ENCODE measurements at regions not wholly inside any gene's neighbourhood (a gene's known extent, or its start where the extent isn't known, plus 50 kb on each side); places are given as distances from the start of the nearest gene placed in this dataset.

DNA sequence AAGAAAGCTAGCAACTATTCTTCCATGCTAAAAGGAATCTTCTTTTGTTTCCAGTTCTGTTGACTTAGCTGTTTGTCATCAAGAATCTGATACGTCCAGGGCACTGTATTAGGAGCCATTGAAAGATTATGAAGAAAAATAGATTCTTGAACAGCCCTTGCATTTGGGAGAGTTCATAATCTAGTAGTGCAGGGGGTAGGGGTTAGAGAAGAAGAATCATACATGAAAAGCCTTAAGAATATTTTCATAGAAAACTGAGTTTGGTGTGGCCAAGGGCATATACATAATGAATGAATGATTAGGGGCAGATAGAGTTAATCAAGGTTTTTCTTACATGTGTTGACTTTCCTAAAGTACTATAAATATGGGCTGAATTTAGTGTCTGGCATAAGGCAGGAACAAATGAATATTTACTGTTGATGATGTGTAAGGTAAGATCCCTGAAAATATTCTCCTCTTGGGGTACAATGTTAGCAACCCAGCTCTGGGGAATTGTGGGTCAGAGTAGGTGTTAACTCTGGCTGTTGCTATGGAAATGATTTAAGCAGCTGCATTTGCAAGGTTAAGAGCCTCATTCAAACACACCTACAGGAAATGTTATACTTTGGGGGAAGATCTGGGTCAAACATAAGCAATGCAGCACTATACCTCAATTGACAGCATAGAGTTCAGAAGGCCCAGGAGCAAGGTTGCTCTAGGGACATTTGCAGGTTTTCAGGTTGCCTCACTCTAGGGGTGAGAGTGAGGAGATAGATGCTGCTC is 667.3 kb upstream of the CITED2 start:
- ATAC-seq (no peak), DNase-seq (ENCODE audit: low spot score in 2 of 2) (no peak)
- Mint-ChIP-seq H3K9me3 (no peaks in the 10 kb centered on the region), H3K27ac (no peak overlapping the region), H3K36me3 (no peaks in the 10 kb centered on the region)

DNA sequence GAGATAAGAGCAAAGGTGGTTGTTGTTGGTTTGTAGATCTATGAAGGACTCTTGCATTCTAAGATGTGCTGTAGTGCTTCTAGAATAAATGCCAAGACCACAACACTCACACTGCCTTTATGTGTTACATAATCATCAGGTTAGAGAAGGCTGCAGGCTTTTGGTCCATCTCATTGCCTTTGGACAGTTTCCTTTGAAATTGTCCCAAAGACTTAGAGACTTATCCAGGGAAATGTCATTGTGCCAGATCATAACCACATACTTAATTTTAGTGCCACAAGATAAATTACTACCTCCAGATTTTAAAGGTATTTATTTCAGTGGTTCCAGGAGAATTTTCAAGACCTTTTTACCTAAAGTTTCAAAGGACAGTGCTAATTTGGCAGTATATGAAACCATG is 666.6 kb upstream of the CITED2 start:
- no peaks in the 10 kb centered on the region for H3K36me3 Mint-ChIP-seq
- ATAC-seq: no peak
- H3K27ac Mint-ChIP-seq: no peak overlapping the region
- H3K9me3 Mint-ChIP-seq: no peaks in the 10 kb centered on the region
- DNase-seq (ENCODE audit: low spot score in 2 of 2): no peak

DNA sequence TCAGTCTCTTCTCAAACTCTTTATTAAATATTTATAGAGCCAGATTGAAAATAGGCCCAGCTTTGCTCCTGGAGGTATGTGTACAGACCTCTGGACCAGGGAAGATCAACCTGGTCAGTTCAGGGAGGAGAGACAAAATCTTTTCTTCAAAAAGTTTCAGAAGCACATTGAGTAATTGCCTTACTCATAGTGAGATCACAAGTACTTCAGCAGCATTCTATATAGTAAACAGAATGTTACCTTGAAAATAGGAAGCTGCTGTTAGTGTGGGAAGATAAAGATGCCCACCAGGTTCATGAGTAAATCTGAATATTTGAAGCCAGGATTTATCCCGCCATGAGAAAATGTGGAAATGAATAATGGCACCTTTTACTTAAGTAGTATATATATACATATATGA is 665.9 kb upstream of the CITED2 start:
- DNase-seq (ENCODE audit: low spot score in 2 of 2): no peak
- no peaks in the 10 kb centered on the region for H3K36me3 Mint-ChIP-seq
- no peak overlapping the region for H3K27ac Mint-ChIP-seq
- H3K9me3 Mint-ChIP-seq: no peaks in the 10 kb centered on the region
- no peak for ATAC-seq

- DNase-seq (ENCODE audit: low spot score in 2 of 2): no peak
- H3K36me3 Mint-ChIP-seq: no peaks in the 10 kb centered on the region
- ATAC-seq: no peak
- no peak overlapping the region for H3K27ac Mint-ChIP-seq
- H3K9me3 Mint-ChIP-seq: no peaks in the 10 kb centered on the region
Observed at GRCh38 chr6:140039364-140039763, 664.9 kb upstream of the CITED2 start.

GRCh38 chr6:140036196-140036595 is 661.7 kb upstream of the CITED2 start:
- Mint-ChIP-seq H3K9me3 (no peaks in the 10 kb centered on the region), H3K36me3 (no peaks in the 10 kb centered on the region), H3K27ac (no peak overlapping the region)
- DNase-seq (ENCODE audit: low spot score in 2 of 2) (no peak), ATAC-seq (no peak)

GRCh38 chr6:140032189-140032588 is 657.7 kb upstream of the CITED2 start:
- peaks cover 0 to 5% of the 10 kb centered on the region in 2 donors for H3K36me3 Mint-ChIP-seq
- no peaks in the 10 kb centered on the region for H3K9me3 Mint-ChIP-seq
- ATAC-seq (no peak), DNase-seq (ENCODE audit: low spot score in 2 of 2) (no peak)
- H3K27ac Mint-ChIP-seq: no peak overlapping the region

- ATAC-seq: no peak
Observed at GRCh38 chr6:140029551-140029950, 655.1 kb upstream of the CITED2 start.

GRCh38 chr6:140027219-140027618 is 652.8 kb upstream of the CITED2 start:
- Mint-ChIP-seq H3K27ac (no peak overlapping the region), H3K36me3 (peaks cover 0 to 5% of the 10 kb centered on the region in 2 donors), H3K9me3 (peaks cover 0 to 4% of the 10 kb centered on the region in 2 donors)
- ATAC-seq (no peak), DNase-seq (ENCODE audit: low spot score in 2 of 2) (no peak)

More at GRCh38 chr6:140029551-140029950, 655.1 kb upstream of the CITED2 start:
- no peak for DNase-seq (ENCODE audit: low spot score in 2 of 2)
- Mint-ChIP-seq H3K9me3 (no peaks in the 10 kb centered on the region), H3K36me3 (peaks cover 0 to 5% of the 10 kb centered on the region in 2 donors), H3K27ac (no peak overlapping the region)

GRCh38 chr6:140026546-140026945 is 652.1 kb upstream of the CITED2 start:
- H3K9me3 Mint-ChIP-seq: peaks cover 0 to 4% of the 10 kb centered on the region in 2 donors
- DNase-seq (ENCODE audit: low spot score in 2 of 2): no peak

GRCh38 chr6:140025171-140025570 is 650.7 kb upstream of the CITED2 start:
- peaks cover 9 to 14% of the 10 kb centered on the region in 2 donors for H3K36me3 Mint-ChIP-seq
- ATAC-seq (no peak), DNase-seq (ENCODE audit: low spot score in 2 of 2) (no peak)
- no peak overlapping the region for H3K27ac Mint-ChIP-seq
- peaks cover 8 to 13% of the 10 kb centered on the region in 2 donors for H3K9me3 Mint-ChIP-seq

More at GRCh38 chr6:140026546-140026945, 652.1 kb upstream of the CITED2 start:
- ATAC-seq: no peak
- no peak overlapping the region for H3K27ac Mint-ChIP-seq
- H3K36me3 Mint-ChIP-seq: peaks cover 0 to 5% of the 10 kb centered on the region in 2 donors

GRCh38 chr6:140020207-140020791 is 645.9 kb upstream of the CITED2 start:
- peaks cover 17 to 23% of the 10 kb centered on the region in 2 donors for H3K9me3 Mint-ChIP-seq
- H3K27ac Mint-ChIP-seq: no peak overlapping the region
- ATAC-seq: no peak
- peaks cover 9 to 15% of the 10 kb centered on the region in 2 donors for H3K36me3 Mint-ChIP-seq
- no peak for DNase-seq (ENCODE audit: low spot score in 2 of 2)

DNA sequence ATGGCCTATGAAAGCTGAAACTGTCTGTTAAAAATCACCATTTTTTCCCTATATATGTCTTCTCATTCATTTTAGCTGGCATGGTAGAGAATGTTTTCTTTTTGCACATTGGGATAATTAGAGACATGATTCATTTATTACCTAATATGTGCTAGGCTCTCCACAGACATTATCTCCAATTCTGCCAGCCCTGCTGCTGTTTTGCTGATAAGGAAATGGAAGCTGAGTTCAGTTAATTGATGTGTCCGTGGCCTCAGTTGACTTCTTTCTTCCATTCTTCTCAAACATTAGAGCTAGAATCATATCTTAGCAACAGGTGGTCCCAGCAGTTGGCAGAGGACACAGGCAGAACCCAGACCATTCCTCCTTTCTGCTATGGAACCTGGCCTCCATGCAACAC is 644.1 kb upstream of the CITED2 start:
- H3K36me3 Mint-ChIP-seq: peaks cover 9 to 15% of the 10 kb centered on the region in 2 donors
- no peak for DNase-seq (ENCODE audit: low spot score in 2 of 2)
- ATAC-seq: no peak
- H3K27ac Mint-ChIP-seq: no peak overlapping the region
- H3K9me3 Mint-ChIP-seq: peaks cover 17 to 23% of the 10 kb centered on the region in 2 donors

- Mint-ChIP-seq H3K36me3 (peaks cover 9 to 15% of the 10 kb centered on the region in 2 donors), H3K9me3 (peaks cover 17 to 21% of the 10 kb centered on the region in 2 donors), H3K27ac (no peak overlapping the region)
- no peak for DNase-seq (ENCODE audit: low spot score in 2 of 2)
- no peak for ATAC-seq
Observed at GRCh38 chr6:140017470-140017869, 643.0 kb upstream of the CITED2 start.

GRCh38 chr6:140012150-140012549 is 637.7 kb upstream of the CITED2 start:
- H3K36me3 Mint-ChIP-seq: no peaks in the 10 kb centered on the region
- ATAC-seq (no peak), DNase-seq (ENCODE audit: low spot score in 2 of 2) (no peak)
- no peaks in the 10 kb centered on the region for H3K9me3 Mint-ChIP-seq
- no peak overlapping the region for H3K27ac Mint-ChIP-seq

- no peak for ATAC-seq
- H3K9me3 Mint-ChIP-seq: no peaks in the 10 kb centered on the region
- no peaks in the 10 kb centered on the region for H3K36me3 Mint-ChIP-seq
- no peak overlapping the region for H3K27ac Mint-ChIP-seq
- DNase-seq (ENCODE audit: low spot score in 2 of 2): no peak
Observed at GRCh38 chr6:140011537-140011936, 637.1 kb upstream of the CITED2 start.

GRCh38 chr6:140009286-140009685 is 634.8 kb upstream of the CITED2 start:
- Mint-ChIP-seq H3K27ac (no peak overlapping the region), H3K9me3 (no peaks in the 10 kb centered on the region), H3K36me3 (no peaks in the 10 kb centered on the region)

DNA sequence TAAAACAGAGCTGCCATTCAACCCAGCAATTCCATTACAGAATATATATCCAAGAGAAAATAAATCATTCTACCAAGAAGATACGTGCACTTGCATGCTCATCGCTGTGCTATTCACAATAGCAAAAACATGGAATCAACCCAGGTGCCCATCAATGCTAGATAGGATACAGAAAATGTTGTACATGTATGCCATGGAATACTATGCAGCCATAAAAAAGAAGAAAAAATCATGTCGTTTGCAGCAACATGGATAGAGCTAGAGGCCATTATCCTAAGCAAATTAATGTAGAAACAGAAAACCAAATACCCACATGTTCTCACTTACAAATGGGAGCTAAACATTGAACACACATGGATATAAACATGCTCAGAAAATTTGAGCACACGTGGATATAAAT is 633.1 kb upstream of the CITED2 start:
- Mint-ChIP-seq H3K27ac (no peak overlapping the region), H3K36me3 (no peaks in the 10 kb centered on the region), H3K9me3 (no peaks in the 10 kb centered on the region)
- ATAC-seq: no peak
- no peak for DNase-seq (ENCODE audit: low spot score in 2 of 2)

More at GRCh38 chr6:140009286-140009685, 634.8 kb upstream of the CITED2 start:
- no peak for ATAC-seq
- DNase-seq (ENCODE audit: low spot score in 2 of 2): no peak

GRCh38 chr6:140003217-140003616 is 628.8 kb upstream of the CITED2 start:
- no peak overlapping the region for H3K27ac Mint-ChIP-seq
- no peaks in the 10 kb centered on the region for H3K36me3 Mint-ChIP-seq

More at GRCh38 chr6:140003217-140003616, 628.8 kb upstream of the CITED2 start:
- DNase-seq (ENCODE audit: low spot score in 2 of 2): no peak
- no peak for ATAC-seq
- no peaks in the 10 kb centered on the region for H3K9me3 Mint-ChIP-seq

Data from activated naive CD4-positive, alpha-beta T cell treated with anti-CD3 and anti-CD28 coated beads, Interleukin-2, amount 50 U/mL, for 72 hours (primary cell).